Karpas-422 (cell line): ENCODE measurements at regions not wholly inside any gene's neighbourhood (a gene's known extent, or its start where the extent isn't known, plus 50 kb on each side); places are given as distances from the start of the nearest gene placed in this dataset.
A peak's percentile ranks its signal among the peaks of the same experiment; 100 is the strongest.
"Not testable (repeated sequence)": the region's sequence is repeated elsewhere in the genome, so short reads cannot be mapped to it uniquely, and the experiment has no call there.

Experiments used
- DNase-seq: peaks from one replicate; pipeline ENCODE4 v3.0.0-alpha.2; 2015
- H2AFZ ChIP-seq: fragments of 200-600 bp; sonication (generic); 2 replicates; pipeline ENCODE4 v1.6.1; 2014; ENCODE audit warnings: antibody characterized with exemption, low read length, mixed read lengths
- H3K27ac ChIP-seq: fragments of 200-600 bp; sonication (generic); 2 replicates; pipeline ENCODE4 v1.5.1; 2014; ENCODE audit warnings: mild to moderate bottlenecking, low read length, moderate library complexity
- H3K27me3 ChIP-seq: fragments of 200-600 bp; sonication (generic); 2 replicates; pipeline ENCODE4 v1.6.1; 2014; ENCODE audit warnings: low read length, mixed read lengths
- H3K36me3 ChIP-seq: fragments of 200-600 bp; sonication (generic); 2 replicates; pipeline ENCODE4 v1.6.1; 2014; ENCODE audit warnings: low read length, mixed read lengths; ENCODE audit not compliant: insufficient read depth
- H3K4me1 ChIP-seq: fragments of 200-600 bp; sonication (generic); 2 replicates; pipeline ENCODE4 v1.6.1; 2014; ENCODE audit warnings: mild to moderate bottlenecking, low read length, mixed read lengths
- H3K4me2 ChIP-seq: fragments of 200-600 bp; sonication (generic); 2 replicates; pipeline ENCODE4 v1.6.1; 2014; ENCODE audit warnings: low read length, low read depth, mild to moderate bottlenecking; ENCODE audit not compliant: poor library complexity, severe bottlenecking
- H3K4me3 ChIP-seq: fragments of 200-600 bp; sonication (generic); 2 replicates; pipeline ENCODE4 v1.5.1; 2014; ENCODE audit warnings: mild to moderate bottlenecking, antibody characterized with exemption, low read length, mixed read lengths
- H3K79me2 ChIP-seq: fragments of 200-600 bp; sonication (generic); 2 replicates; pipeline ENCODE4 v1.6.1; 2014; ENCODE audit warnings: mild to moderate bottlenecking, low read length, mixed read lengths
- H3K9ac ChIP-seq: fragments of 200-600 bp; sonication (generic); 2 replicates; pipeline ENCODE4 v1.6.0; 2014; ENCODE audit warnings: low read length
- H3K9me2 ChIP-seq: fragments of 200-600 bp; sonication (generic), shearing (Covaris generic); replicated peaks from 2 replicates; pipeline ENCODE4 v1.6.0; 2014; ENCODE audit warnings: mild to moderate bottlenecking, low read length, moderate library complexity; ENCODE audit not compliant: insufficient read depth
- H3K9me3 ChIP-seq: fragments of 300-700, 200-600 bp; sonication (generic); 2 replicates; pipeline ENCODE4 v1.6.1; 2014; ENCODE audit warnings: low read length, mixed read lengths
- H4K20me1 ChIP-seq: fragments of 200-600 bp; sonication (generic); 2 replicates; pipeline ENCODE4 v1.6.1; 2014; ENCODE audit warnings: mild to moderate bottlenecking, antibody characterized with exemption, low read length, low read depth; ENCODE audit not compliant: insufficient read depth

DNA sequence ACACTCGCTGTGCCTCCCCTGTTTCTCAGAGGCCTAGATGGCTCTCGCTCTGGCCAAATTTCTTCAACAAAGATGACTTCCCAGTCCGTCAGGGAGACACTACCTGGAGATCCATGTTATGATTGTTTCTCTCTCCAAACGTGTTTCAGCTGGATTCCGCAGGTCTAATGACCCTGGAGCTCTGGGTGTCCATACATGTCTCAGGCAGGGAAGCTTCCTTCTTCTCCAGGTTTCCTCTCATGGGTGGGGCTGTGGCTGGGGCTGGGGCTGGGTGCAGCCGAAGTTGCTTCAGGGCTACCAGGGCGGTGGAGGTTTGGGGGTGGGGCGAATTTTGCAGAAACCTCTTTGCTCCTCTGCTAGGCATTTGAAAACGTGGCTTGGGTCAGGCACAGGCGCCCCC, 361.8 kb upstream of the ZNF337 start:
- H3K9me2 ChIP-seq, H4K20me1 ChIP-seq, H3K9me3 ChIP-seq, H3K4me1 ChIP-seq, DNase-seq, H2AFZ ChIP-seq, H3K4me3 ChIP-seq, H3K27ac ChIP-seq, H3K9ac ChIP-seq, H3K27me3 ChIP-seq, H3K79me2 ChIP-seq, H3K4me2 ChIP-seq, H3K36me3 ChIP-seq: not testable (repeated sequence)

DNA sequence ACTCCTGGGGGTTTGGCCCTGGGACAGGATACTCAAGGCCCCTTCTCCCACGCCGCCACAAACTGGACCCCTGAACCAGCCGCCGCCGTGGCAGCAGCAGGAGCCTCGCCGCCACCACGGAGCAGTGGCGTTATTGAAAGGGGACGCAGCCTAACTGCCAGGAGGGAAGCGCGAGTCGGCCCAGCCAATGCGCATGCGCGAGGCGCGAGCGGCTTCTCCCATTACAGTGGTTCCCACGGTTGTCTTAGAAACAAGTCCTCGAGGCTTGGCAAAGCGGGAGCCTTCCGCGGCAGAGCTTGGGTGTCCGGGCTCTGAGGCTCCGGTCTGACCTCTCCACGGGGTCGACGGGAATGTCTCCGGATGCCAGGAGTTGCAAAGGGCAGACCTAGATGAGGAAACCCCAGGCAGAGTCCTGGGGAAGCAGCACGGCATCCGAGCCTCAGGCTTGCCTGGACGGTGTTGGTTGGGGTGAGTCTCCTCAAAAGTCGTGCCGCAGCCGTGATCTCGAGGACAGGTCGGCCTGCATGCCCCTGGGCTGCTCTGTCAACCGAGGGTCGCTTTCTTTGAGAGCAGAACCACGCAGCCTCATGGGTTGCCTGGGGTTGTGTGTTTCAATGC, 360.6 kb upstream of the ZNF337 start:
- H3K9ac ChIP-seq, H3K27me3 ChIP-seq, H4K20me1 ChIP-seq, H3K36me3 ChIP-seq, H3K4me3 ChIP-seq, H3K4me1 ChIP-seq, H3K27ac ChIP-seq, H3K9me2 ChIP-seq, H3K79me2 ChIP-seq, H3K4me2 ChIP-seq, DNase-seq, H3K9me3 ChIP-seq, H2AFZ ChIP-seq: not testable (repeated sequence)

DNA sequence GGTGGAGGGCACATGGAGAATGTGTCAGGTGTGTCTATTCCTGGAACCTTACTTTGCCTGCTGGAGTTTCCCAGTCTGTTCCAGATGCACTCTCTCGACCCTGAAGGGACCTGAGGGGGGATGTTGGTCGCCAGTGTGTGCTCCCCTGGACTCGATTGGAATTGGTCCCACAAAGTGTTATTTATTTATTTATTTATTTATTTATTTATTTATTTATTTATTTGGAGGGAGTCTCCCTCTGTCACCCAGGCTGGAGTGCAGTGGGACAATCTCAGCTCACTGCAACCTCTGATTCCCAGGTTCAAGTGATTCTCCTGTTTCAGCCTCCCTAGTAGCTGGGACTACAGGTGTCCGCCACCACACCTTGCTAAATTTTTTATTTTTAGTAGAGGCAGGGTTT, 329.1 kb upstream of the ZNF337 start:
- not testable (repeated sequence) for DNase-seq, H4K20me1 ChIP-seq, H3K79me2 ChIP-seq, H3K9ac ChIP-seq, H3K4me3 ChIP-seq, H3K27me3 ChIP-seq, H3K27ac ChIP-seq, H3K9me3 ChIP-seq, H3K4me1 ChIP-seq, H3K4me2 ChIP-seq, H2AFZ ChIP-seq, H3K9me2 ChIP-seq, H3K36me3 ChIP-seq

DNA sequence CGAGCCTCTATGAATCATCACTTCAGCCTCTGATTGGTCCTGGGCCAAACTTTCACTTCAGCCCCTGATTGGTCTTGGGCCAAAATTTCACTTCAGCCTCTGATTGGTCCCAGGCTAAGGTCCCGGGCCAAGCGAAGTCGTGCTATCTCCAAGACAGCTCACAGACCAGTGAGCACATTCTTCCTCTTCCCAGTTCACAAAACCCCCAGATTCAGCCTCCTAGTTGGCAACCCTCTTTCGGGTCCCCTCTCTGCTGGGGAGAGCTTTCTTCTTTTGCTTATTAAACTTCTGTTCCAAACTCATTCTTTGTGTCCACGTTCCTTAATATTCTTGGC, 314.3 kb upstream of the ZNF337 start:
- H3K9me2 ChIP-seq, H3K27me3 ChIP-seq, H3K79me2 ChIP-seq, DNase-seq, H3K9me3 ChIP-seq, H3K4me3 ChIP-seq, H3K4me1 ChIP-seq, H2AFZ ChIP-seq, H3K4me2 ChIP-seq, H4K20me1 ChIP-seq, H3K36me3 ChIP-seq, H3K9ac ChIP-seq, H3K27ac ChIP-seq: not testable (repeated sequence)

DNA sequence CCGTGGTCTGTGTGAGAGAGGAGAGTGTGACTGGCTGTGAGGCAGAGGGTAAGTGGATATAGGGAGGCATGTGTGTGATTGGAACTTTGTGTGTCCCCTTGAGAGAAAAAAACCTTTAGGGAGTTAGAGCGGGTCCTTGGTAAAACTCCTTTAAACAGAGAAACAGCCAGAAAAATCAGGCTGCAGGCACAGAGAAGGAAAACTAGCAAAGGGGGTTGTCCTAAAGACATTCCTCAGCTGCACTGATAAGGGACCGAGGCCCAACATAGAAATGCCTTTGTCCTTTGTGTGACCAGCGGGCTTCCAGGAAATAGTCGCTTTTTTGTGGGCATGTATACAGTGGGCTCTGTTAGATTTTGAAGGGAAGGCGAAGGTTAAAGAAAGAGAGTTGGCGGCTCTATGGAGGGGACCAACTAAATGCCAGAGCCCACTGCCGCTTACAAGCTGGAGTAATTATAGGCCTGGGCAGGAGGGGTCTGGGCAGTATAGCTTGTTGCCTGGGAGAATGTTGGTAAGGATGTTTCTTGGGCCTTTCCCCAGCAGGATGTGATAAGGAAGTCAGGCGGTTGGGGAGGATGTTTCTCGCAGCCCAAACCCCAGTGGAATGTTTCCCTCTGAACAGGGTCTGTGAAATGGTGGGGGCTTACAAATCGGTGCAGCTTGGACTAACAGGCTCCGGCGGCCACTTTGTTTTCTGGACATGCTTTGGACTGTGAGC, 313.7 kb upstream of the ZNF337 start:
- H3K4me3 ChIP-seq: peak overlapping the region; percentile 65
- H4K20me1 ChIP-seq, H3K9me3 ChIP-seq, DNase-seq, H3K27ac ChIP-seq, H3K4me1 ChIP-seq, H3K79me2 ChIP-seq, H3K36me3 ChIP-seq, H3K9me2 ChIP-seq, H3K27me3 ChIP-seq: not testable (repeated sequence)
- H3K9ac ChIP-seq: peak overlapping the region; percentile 70
- H3K4me2 ChIP-seq: peak overlapping the region; percentile 61
- H2AFZ ChIP-seq: peak overlapping the region; percentile 21; the same call in 1 of the 2 replicates

DNA sequence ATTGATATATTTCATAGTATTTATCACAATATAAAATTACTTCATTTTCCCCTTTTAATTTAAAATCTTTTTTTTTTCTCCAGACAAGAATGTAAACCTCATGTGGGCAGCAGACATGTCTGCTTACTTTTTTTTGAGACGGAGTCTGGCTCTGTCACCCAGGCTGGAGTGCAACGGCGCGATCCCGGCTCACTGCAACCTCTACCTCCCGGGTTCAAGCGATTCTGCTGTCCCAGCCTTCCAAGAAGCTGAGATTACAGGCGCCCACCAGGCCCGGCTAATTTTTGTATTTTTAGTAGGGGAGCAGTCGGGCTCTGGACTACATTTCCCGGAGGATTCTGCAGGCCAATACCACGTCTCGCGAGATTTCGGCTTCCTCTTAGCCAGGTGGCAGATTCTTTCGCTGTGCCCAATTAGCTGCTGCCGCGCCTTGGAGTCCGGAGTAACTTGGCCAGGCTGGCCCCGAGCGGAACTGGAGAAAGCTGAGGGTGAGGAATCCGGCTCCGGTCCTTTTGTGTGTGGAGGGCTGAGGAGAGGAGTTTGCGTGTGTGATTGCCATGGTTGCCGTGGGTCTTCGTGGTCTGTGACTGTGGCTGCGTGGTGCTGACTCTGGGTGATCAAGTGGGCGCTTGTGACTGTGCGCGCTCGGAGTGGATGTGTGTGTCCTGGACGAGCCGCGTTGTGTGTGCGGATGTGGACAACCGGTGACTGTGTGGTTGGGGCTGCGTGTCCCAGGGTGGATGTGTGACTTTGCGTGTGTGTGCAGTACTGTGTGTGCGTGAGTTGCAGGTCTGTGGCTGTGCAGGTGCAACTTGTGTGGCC, 313.0 kb upstream of the ZNF337 start:
- DNase-seq: peak; percentile 87

DNA sequence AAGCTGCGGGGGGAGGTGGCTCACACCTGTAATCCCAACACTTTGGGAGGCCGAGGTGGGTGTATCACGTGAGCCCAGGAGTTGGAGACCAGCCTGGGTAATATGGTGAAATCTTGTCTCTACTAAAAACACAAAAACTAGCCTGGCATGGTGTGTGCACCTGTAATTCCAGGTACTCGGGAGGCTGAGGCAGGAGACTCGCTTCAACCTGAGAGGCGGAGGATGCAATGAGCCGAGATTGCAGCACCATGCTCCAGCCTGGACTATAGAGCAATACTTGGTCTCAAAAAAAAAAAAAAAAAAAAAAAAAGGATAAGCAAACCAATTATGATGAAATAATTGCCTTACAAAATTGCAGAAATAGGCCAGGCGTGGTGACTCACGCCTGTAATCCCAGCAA, 311.4 kb upstream of the ZNF337 start:
- not testable (repeated sequence) for H2AFZ ChIP-seq, H3K9me3 ChIP-seq, H3K4me1 ChIP-seq, H3K9ac ChIP-seq, H3K27ac ChIP-seq, H4K20me1 ChIP-seq, H3K4me2 ChIP-seq, H3K36me3 ChIP-seq, DNase-seq, H3K79me2 ChIP-seq, H3K9me2 ChIP-seq, H3K4me3 ChIP-seq, H3K27me3 ChIP-seq

More for the DNA sequence above, 313.0 kb upstream of the ZNF337 start:
- peak overlapping the region; percentile 70 for H3K9ac ChIP-seq
- peak overlapping the region; percentile 21; the same call in 1 of the 2 replicates for H2AFZ ChIP-seq
- not testable (repeated sequence) for H3K9me2 ChIP-seq, H3K79me2 ChIP-seq, H4K20me1 ChIP-seq, H3K9me3 ChIP-seq, H3K27me3 ChIP-seq, H3K27ac ChIP-seq, H3K4me1 ChIP-seq, H3K36me3 ChIP-seq
- peak overlapping the region; percentile 61 for H3K4me2 ChIP-seq
- H3K4me3 ChIP-seq: peak overlapping the region; percentile 65

DNA sequence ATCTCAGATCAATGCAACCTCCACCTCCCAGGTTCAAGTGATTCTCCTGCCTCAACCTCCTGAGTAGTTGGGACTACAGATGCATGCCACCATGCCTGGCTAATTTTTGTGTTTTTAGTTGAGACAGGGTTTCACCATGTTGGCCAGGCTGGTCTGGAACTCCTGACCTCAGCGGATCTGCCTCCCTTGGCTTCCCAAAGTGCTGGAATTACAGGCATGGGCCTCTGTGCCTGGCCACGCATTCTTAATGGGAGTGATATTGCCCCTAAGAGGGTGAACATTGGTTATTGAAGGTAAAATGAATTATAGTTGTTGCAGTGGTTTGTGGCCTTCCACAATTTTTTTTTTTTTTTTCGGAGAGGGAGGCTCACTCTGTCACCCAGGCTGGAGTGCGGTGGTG, 309.5 kb upstream of the ZNF337 start:
- not testable (repeated sequence) for H3K4me2 ChIP-seq, H4K20me1 ChIP-seq, H3K9me2 ChIP-seq, H2AFZ ChIP-seq, H3K4me1 ChIP-seq, H3K9ac ChIP-seq, H3K9me3 ChIP-seq, H3K36me3 ChIP-seq, H3K27ac ChIP-seq, H3K27me3 ChIP-seq, H3K4me3 ChIP-seq, DNase-seq, H3K79me2 ChIP-seq
